ENCODE measurements at regions not wholly inside any gene's neighbourhood (a gene's known extent, or its start where the extent isn't known, plus 50 kb on each side); places are given as distances from the start of the nearest gene placed in this dataset.

DNA sequence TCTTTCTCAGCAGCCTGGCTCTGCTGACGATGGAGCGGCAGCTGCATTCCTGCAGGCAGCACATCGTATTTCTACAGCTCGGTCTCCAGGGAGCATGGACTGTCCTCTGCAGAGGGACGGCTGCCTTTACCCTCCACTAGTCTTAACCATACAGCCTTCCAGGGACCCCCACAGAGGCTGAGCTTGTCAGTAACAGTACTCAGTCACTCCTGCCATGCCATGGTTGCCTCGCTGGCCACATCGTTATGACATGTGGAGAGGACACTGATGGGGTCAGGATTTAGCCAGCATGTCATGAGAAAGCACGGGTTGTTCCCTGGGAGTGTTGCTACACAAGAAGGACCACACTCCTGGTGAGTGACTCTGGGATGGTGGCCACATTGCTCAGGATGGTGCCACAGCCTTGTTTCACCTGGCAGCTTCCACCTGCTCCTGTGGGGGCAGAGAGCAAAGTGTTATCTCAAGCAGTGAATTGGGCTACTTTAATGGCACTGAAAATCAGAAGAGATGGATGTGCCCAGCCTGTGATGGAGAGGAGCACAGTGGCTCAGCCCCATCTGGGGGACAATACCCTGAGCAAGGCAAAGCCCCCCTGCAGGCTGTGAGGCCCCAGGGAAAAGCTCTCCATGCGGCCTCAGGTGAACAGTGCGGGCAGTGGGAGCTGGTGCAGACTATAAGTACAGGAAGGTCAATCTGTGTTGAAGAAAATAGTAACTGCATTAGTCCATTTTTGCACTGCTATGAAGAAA is 443.9 kb downstream of the TCERG1L start:
- Histone ChIP-seq H3K4me1 (ENCODE audit: control insufficient read depth, insufficient read depth, low read length) (no peaks in the 10 kb centered on the region), H3K36me3 (ENCODE audit: control insufficient read depth, insufficient read depth, low read length) (no peaks in the 10 kb centered on the region), H3K18ac (ENCODE audit: low read depth, low read length) (no peak overlapping the region), H3K14ac (replicated peaks; ENCODE audit: low read depth, low read length) (no peak overlapping the region), H3K4ac (ENCODE audit: low read depth, low read length) (no peak overlapping the region), H3K56ac (ENCODE audit: extremely low read depth, insufficient read depth, low read length) (no peak overlapping the region), H4K91ac (ENCODE audit: insufficient read depth, low read depth, low read length) (no peak overlapping the region), H3K23ac (ENCODE audit: low read depth, low read length) (no peak overlapping the region), H3K27me3 (ENCODE audit: control insufficient read depth, insufficient read depth, low read length) (no peaks in the 10 kb centered on the region), H2BK5ac (ENCODE audit: low read depth, low read length, poor library complexity, severe bottlenecking) (no peak overlapping the region), H3K4me3 (ENCODE audit: insufficient read depth, low read depth, low read length) (no peak overlapping the region), H2BK15ac (ENCODE audit: low read depth, low read length) (no peak overlapping the region), H2AFZ (replicated peaks; ENCODE audit: low read length, poor library complexity) (no peak overlapping the region), H3K4me2 (ENCODE audit: low read depth, low read length) (no peak overlapping the region), H2BK120ac (ENCODE audit: low read depth, low read length) (no peak overlapping the region), H3K9me1 (ENCODE audit: insufficient read depth, low read length) (no peaks in the 10 kb centered on the region), H3K27ac (ENCODE audit: insufficient read depth, low read length) (no peak overlapping the region), H3K79me1 (ENCODE audit: low read depth in 1 of 2, low read length in 2 of 2) (no peaks in the 10 kb centered on the region), H4K20me1 (ENCODE audit: insufficient read depth, low read length) (no peaks in the 10 kb centered on the region), H3K9me3 (ENCODE audit: control insufficient read depth, insufficient read depth, low read length) (peaks cover 44% of the 10 kb centered on the region), H2BK20ac (ENCODE audit: low read depth, low read length) (no peak overlapping the region), H4K5ac (ENCODE audit: low read depth, low read length) (no peak overlapping the region), H4K8ac (ENCODE audit: low read depth in 2 of 2, low read length in 2 of 2) (no peak overlapping the region), H2AK5ac (ENCODE audit: low read depth, low read length) (no peak overlapping the region), H3K9ac (ENCODE audit: low read depth, low read length) (no peak overlapping the region), H2AK9ac (replicated peaks; ENCODE audit: low read depth, low read length, poor library complexity) (no peak overlapping the region)
- no peak for ATAC-seq (ENCODE audit: low read depth)
- TF ChIP-seq CHD1 (IDR thresholded peaks at IDR 0.05; ENCODE audit: low read depth, low read length) (no peak), ELK1 (IDR thresholded peaks at IDR 0.05; ENCODE audit: borderline replicate concordance, low read depth, low read length) (no peak), MXI1 (IDR thresholded peaks at IDR 0.05; ENCODE audit: borderline replicate concordance, low read depth, low read length) (no peak), MAZ (IDR thresholded peaks at IDR 0.05; ENCODE audit: borderline replicate concordance, low read depth, low read length) (no peak), NFE2L2 (IDR thresholded peaks at IDR 0.05; ENCODE audit: low read depth, low read length) (no peak), FOS (IDR thresholded peaks at IDR 0.05; ENCODE audit: low read depth, low read length) (no peak), USF2 (IDR thresholded peaks at IDR 0.05; ENCODE audit: low read depth, low read length) (no peak), CEBPB (IDR thresholded peaks at IDR 0.05; ENCODE audit: low read depth, low read length) (no peak), RCOR1 (IDR thresholded peaks at IDR 0.05; ENCODE audit: insufficient replicate concordance, low read length) (no peak), BHLHE40 (IDR thresholded peaks at IDR 0.05; ENCODE audit: low read depth, low read length) (no peak), RAD21 (IDR thresholded peaks at IDR 0.05; ENCODE audit: low read length) (no peak), SMC3 (IDR thresholded peaks at IDR 0.05; ENCODE audit: low read depth, low read length) (no peak), MAFK (IDR thresholded peaks at IDR 0.05; ENCODE audit: low read depth, low read length) (no peak)
- TF ChIP-seq, protein P1, sequence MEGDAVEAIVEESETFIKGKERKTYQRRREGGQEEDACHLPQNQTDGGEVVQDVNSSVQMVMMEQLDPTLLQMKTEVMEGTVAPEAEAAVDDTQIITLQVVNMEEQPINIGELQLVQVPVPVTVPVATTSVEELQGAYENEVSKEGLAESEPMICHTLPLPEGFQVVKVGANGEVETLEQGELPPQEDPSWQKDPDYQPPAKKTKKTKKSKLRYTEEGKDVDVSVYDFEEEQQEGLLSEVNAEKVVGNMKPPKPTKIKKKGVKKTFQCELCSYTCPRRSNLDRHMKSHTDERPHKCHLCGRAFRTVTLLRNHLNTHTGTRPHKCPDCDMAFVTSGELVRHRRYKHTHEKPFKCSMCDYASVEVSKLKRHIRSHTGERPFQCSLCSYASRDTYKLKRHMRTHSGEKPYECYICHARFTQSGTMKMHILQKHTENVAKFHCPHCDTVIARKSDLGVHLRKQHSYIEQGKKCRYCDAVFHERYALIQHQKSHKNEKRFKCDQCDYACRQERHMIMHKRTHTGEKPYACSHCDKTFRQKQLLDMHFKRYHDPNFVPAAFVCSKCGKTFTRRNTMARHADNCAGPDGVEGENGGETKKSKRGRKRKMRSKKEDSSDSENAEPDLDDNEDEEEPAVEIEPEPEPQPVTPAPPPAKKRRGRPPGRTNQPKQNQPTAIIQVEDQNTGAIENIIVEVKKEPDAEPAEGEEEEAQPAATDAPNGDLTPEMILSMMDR (conservative IDR thresholded peaks at IDR 0.05; ENCODE audit: low read depth, low read length) = no peak
- intact Hi-C loops (cut with micrococcal nuclease) = no loop called here
- dilution Hi-C loops (cut with HindIII; ENCODE audit: low sequenced_read_pairs, unreplicated experiment) = no loop called here
- BruUV-seq (replicated peaks) = no TSS peak
- POLR2A ChIA-PET (ENCODE audit: unreplicated experiment) = no interaction called here
- in situ Hi-C loops (cut with MboI; ENCODE audit: low sequenced_read_pairs) = no loop called here
- 6% methylated on average over 3 of the region's 10 CpGs; no CpG with 5 or more reads in 1 of the 2 experiments for WGBS, 2 experiments (ENCODE audit: extremely low coverage in 2 of 2, insufficient read length in 1 of 2)
- DNase-seq = no peak
- CTCF ChIA-PET = no interaction called here
